A549 (cell line): ENCODE measurements at regions not wholly inside any gene's neighbourhood (a gene's known extent, or its start where the extent isn't known, plus 50 kb on each side); places are given as distances from the start of the nearest gene placed in this dataset.

Experiments used
- ATAC-seq, 2 experiments: fragments of 200-7000 bp in 1 of 2; fragments of >200 bp in 1 of 2; cut with Nextera tagmentation in 1 of 2; cut with Tn5 transposase in 1 of 2; 3 replicates each; pipeline versions ENCODE4 v1.8.0 to v1.9.1; 2018 to 2020; ENCODE audit warnings: mild to moderate bottlenecking in 1 of 2, moderate library complexity in 1 of 2
- CTCF ChIA-PET: fragments of 300-600 bp; sonication (Branson Sonifier 250); formaldehyde crosslinking; extraction: SDS; loops from one replicate; lab custom pipeline; 2021; ENCODE audit warnings: antibody characterized with exemption, inconsistent platforms; lab: Yijun Ruan, JAX
- POLR2A ChIA-PET: fragments of 350-600 bp; formaldehyde crosslinking; extraction: SDS; loops from one replicate; lab custom pipeline; 2021; ENCODE audit warnings: antibody characterized with exemption, inconsistent platforms; lab: Yijun Ruan, JAX
- DNase-seq, 2 experiments: peaks; one replicate each; pipeline versions ENCODE4 v3.0.0 to v3.0.0-alpha.2; 2011 to 2016; ENCODE audit warnings: low read depth in 1 of 2, low spot score in 1 of 2
- FAIRE-seq: peaks from 2 replicates; lab custom pipeline; 2011; peaks lifted over from hg19 to GRCh38; lab: Jason Lieb, UNC
- H3K27ac ChIP-seq, 2 experiments: fragments of >200 bp; sonication (Bioruptor Twin); formaldehyde crosslinking; 3 replicates each; pipeline ENCODE4 v1.5.1; 2016 to 2017
- H3K4me1 ChIP-seq: fragments of >200 bp; sonication (Bioruptor Twin); formaldehyde crosslinking; 3 replicates; pipeline ENCODE4 v1.6.1; 2016
- H3K4me2 ChIP-seq: fragments of >200 bp; sonication (Bioruptor Twin); formaldehyde crosslinking; 3 replicates; pipeline ENCODE4 v1.6.1; 2016
- H3K4me3 ChIP-seq: fragments of >200 bp; sonication (Bioruptor Twin); formaldehyde crosslinking; 3 replicates; pipeline ENCODE4 v1.5.1; 2016
- H3K9me3 ChIP-seq: fragments of >200 bp; sonication (Bioruptor Twin); formaldehyde crosslinking; 3 replicates; pipeline ENCODE4 v1.6.1; 2016
- ATOH8 ChIP-seq: fragments of 250-450 bp; sonication (Bioruptor Pico); IDR thresholded peaks from 2 replicates; pipeline ENCODE4 v1.5.0; 2020; ENCODE audit warnings: low read depth, mild to moderate bottlenecking, moderate library complexity
- CBX8 ChIP-seq: fragments of 200-600 bp; sonication (generic); IDR thresholded peaks from 2 replicates; pipeline ENCODE4 v1.6.1; 2016
- CHD2 ChIP-seq: fragments of 150-350 bp; IDR thresholded peaks from 2 replicates; pipeline ENCODE4 v1.6.1; 2014; ENCODE audit warnings: low read length; ENCODE audit not compliant: partially characterized antibody
- CTCF ChIP-seq: fragments of >200 bp; sonication (Bioruptor Twin); formaldehyde crosslinking; IDR thresholded peaks from 3 replicates; pipeline ENCODE4 v1.5.1; 2016
- E2F6 ChIP-seq: IDR thresholded peaks from 2 replicates; pipeline ENCODE4 v1.6.1; 2012; ENCODE audit warnings: low read depth, borderline replicate concordance
- EHMT2 ChIP-seq: fragments of 200-600 bp; sonication (generic); IDR thresholded peaks from 2 replicates; pipeline ENCODE4 v1.6.1; 2016; ENCODE audit warnings: antibody characterized with exemption, low read depth, mild to moderate bottlenecking, moderate library complexity
- FOXS1 ChIP-seq: fragments of 250-450 bp; sonication (Bioruptor Pico); IDR thresholded peaks from 2 replicates; pipeline ENCODE4 v1.5.0; 2020; ENCODE audit warnings: mild to moderate bottlenecking, moderate library complexity
- HDAC2 ChIP-seq: fragments of 200-600 bp; sonication (generic); IDR thresholded peaks from 2 replicates; pipeline ENCODE4 v1.6.1; 2016
- HOXB13 ChIP-seq: fragments of 250-450 bp; sonication (Bioruptor Pico); IDR thresholded peaks from 2 replicates; pipeline ENCODE4 v1.5.0; 2020; ENCODE audit warnings: low read depth, mild to moderate bottlenecking, moderate library complexity
- HOXB5 ChIP-seq: fragments of 250-450 bp; sonication (Bioruptor Pico); IDR thresholded peaks from 2 replicates; pipeline ENCODE4 v1.5.0; 2020; ENCODE audit warnings: mild to moderate bottlenecking, moderate library complexity
- MAFK ChIP-seq: fragments of 450-650 bp; IDR thresholded peaks from 2 replicates; pipeline ENCODE4 v1.6.1; 2014; ENCODE audit not compliant: partially characterized antibody
- MYC ChIP-seq: IDR thresholded peaks from 2 replicates; pipeline ENCODE4 v1.6.1; 2012; ENCODE audit warnings: mild to moderate bottlenecking, inconsistent platforms, low read length, improper control_type of control experiment, borderline replicate concordance
- NFE2L2 ChIP-seq: fragments of 150-350 bp; conservative IDR thresholded peaks from 2 replicates; pipeline ENCODE4 v1.6.1; 2014; ENCODE audit warnings: low read length
- POLR2AphosphoS2 ChIP-seq: conservative IDR thresholded peaks from 2 replicates; pipeline ENCODE4 v1.6.1; 2012; ENCODE audit warnings: low read length, improper control_type of control experiment, inconsistent platforms
- RARB ChIP-seq: fragments of 250-450 bp; sonication (Bioruptor Pico); IDR thresholded peaks from 2 replicates; pipeline ENCODE4 v1.8.0; 2021; ENCODE audit warnings: mild to moderate bottlenecking, moderate library complexity
- RCOR1 ChIP-seq: fragments of 150-350 bp; IDR thresholded peaks from 2 replicates; pipeline ENCODE4 v1.6.1; 2014; ENCODE audit warnings: antibody characterized with exemption, low read length, low read depth
- RFX5 ChIP-seq: fragments of 450-650 bp; IDR thresholded peaks from 2 replicates; pipeline ENCODE4 v1.7.1; 2014; ENCODE audit warnings: antibody characterized with exemption, mild to moderate bottlenecking, moderate library complexity
- SMC3 ChIP-seq: fragments of >200 bp; sonication (Bioruptor Twin); formaldehyde crosslinking; IDR thresholded peaks from 3 replicates; pipeline ENCODE4 v1.6.1; 2018; ENCODE audit warnings: inconsistent platforms
- SREBF2 ChIP-seq: fragments of 450-650 bp; IDR thresholded peaks from 2 replicates; pipeline ENCODE4 v1.6.1; 2014; ENCODE audit warnings: mild to moderate bottlenecking, moderate library complexity
- TP53 ChIP-seq: fragments of 250-450 bp; sonication (Bioruptor Pico); IDR thresholded peaks from 2 replicates; pipeline ENCODE4 v1.5.0; 2021; ENCODE audit warnings: mild to moderate bottlenecking, moderate library complexity
- ZFP36 ChIP-seq: fragments of 450-650 bp; IDR thresholded peaks from 2 replicates; pipeline ENCODE4 v1.6.1; 2014; ENCODE audit warnings: borderline replicate concordance; ENCODE audit not compliant: partially characterized antibody
- WGBS: methylation state at CpG from one replicate; pipeline ENCODE4 v1.1.6; 2017; ENCODE audit errors: missing lambda C conversion rate; 5-methylcytosine and 5-hydroxymethylcytosine counted together
- TF ChIP-seq, protein P1 (sequence below): fragments of 150-350 bp; IDR thresholded peaks from 2 replicates; pipeline ENCODE4 v1.6.1; 2014; ENCODE audit warnings: low read depth, mild to moderate bottlenecking, low read length
- TF ChIP-seq, protein P2 (sequence below): fragments of >200 bp; sonication (Bioruptor Twin); formaldehyde crosslinking; IDR thresholded peaks from 2 replicates; pipeline ENCODE4 v1.6.1; 2016

DNA sequence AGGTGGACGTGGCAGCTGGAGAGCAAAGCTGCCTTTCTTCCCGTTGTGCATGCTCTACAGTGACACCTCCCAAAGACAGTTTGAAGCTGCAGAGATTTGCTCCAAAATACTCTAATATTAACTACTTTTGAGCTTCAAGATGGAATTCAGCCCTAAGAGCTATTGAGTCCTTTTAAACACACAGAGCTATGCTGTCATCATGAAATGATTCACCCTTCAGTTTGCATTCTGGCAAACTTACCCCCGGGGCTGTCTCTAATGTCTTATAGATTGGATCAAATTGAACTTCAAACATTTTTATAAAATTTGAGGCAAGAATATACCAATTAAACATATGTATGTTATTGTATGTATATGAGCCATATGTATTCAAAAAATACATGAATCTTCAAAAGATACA, 110.7 kb upstream of the EFEMP1 start (continued):
- TF ChIP-seq ZFP36: no peak
- TF ChIP-seq RFX5: no peak
- TF ChIP-seq TP53: no peak
- no peak for TF ChIP-seq SMC3
- TF ChIP-seq HOXB13 (CRISPR knock-in tag): no peak
- TF ChIP-seq CBX8: no peak
- no peak for TF ChIP-seq MAFK

DNA sequence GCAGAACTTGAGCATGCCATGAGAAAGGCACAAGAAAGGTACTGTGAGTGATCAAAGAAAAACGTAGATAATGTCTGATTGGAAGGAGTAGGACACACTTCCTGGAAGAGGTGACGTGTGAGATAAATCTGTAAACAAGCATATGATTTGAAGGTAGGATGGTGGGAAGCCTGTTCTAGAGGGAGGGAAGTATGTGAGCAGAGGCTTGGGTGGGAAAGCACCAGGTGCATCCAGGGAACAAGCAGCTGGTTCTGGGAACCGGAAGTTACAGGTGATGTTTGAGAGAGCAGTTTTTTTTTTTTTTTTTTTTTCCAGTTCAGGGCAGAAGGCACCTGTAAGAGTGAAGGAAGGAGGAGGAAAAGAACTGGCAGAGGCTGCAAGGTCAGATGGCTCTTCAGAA, 116.6 kb upstream of the EFEMP1 start:
- CTCF ChIA-PET: interaction anchor here (1.2 kb wide), 1 partner anchor 21 kb away, joined by 3 read pairs; no protein-coding TSS in a partner anchor
- no peak overlapping the region for H3K4me2 ChIP-seq
- WGBS: 45% methylated on average over 3 of the region's 3 CpGs
- no peak for DNase-seq
- no peaks in the 10 kb centered on the region for H3K9me3 ChIP-seq
- no peak overlapping the region for H3K4me3 ChIP-seq
- POLR2A ChIA-PET: no interaction called here
- H3K4me1 ChIP-seq: no peaks in the 10 kb centered on the region
- ATAC-seq: no peak
- no peak for FAIRE-seq
- TF ChIP-seq CHD2 (no peak), FOXS1 (CRISPR knock-in tag) (no peak)
- no peak overlapping the region for H3K27ac ChIP-seq

GRCh38 chr2:56040834-56041233, 117.3 kb upstream of the EFEMP1 start:
- no peak for DNase-seq
- Histone ChIP-seq H3K9me3 (no peaks in the 10 kb centered on the region), H3K4me1 (no peaks in the 10 kb centered on the region), H3K27ac (no peak overlapping the region), H3K4me2 (no peak overlapping the region), H3K4me3 (no peak overlapping the region)
- CTCF ChIA-PET: interaction anchor here (1.2 kb wide), 1 partner anchor 323 kb away, joined by 3 read pairs; no protein-coding TSS in a partner anchor
- TF ChIP-seq SREBF2 (no peak), HOXB5 (CRISPR knock-in tag) (no peak), ZFP36 (no peak), HDAC2 (no peak), MAFK (no peak), RARB (CRISPR knock-in tag) (no peak), RCOR1 (no peak), EHMT2 (no peak), NFE2L2 (no peak), CBX8 (no peak), E2F6 (no peak), ATOH8 (no peak), MYC (no peak), CTCF (no peak), POLR2AphosphoS2 (no peak)
- TF ChIP-seq, protein P1, sequence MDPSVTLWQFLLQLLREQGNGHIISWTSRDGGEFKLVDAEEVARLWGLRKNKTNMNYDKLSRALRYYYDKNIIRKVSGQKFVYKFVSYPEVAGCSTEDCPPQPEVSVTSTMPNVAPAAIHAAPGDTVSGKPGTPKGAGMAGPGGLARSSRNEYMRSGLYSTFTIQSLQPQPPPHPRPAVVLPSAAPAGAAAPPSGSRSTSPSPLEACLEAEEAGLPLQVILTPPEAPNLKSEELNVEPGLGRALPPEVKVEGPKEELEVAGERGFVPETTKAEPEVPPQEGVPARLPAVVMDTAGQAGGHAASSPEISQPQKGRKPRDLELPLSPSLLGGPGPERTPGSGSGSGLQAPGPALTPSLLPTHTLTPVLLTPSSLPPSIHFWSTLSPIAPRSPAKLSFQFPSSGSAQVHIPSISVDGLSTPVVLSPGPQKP: no peak
- TF ChIP-seq, protein P2, sequence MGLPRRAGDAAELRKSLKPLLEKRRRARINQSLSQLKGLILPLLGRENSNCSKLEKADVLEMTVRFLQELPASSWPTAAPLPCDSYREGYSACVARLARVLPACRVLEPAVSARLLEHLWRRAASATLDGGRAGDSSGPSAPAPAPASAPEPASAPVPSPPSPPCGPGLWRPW: no peak
- POLR2A ChIA-PET: no interaction called here
- no peak for ATAC-seq
- no peak for FAIRE-seq
